Lower leg skin (tissue), 4 donors: ENCODE measurements at regions not wholly inside any gene's neighbourhood (a gene's known extent, or its start where the extent isn't known, plus 50 kb on each side); places are given as distances from the start of the nearest gene placed in this dataset.

Experiments used
- DNase-seq, 2 donors: peaks; one replicate each; pipeline ENCODE4 v3.0.0-alpha.2; 2019; ENCODE audit warnings: low spot score in 2 of 2
- H3K4me3 ChIP-seq: fragments of 200-600 bp; sonication (generic); 2 replicates; pipeline ENCODE4 v1.5.1; 2017; ENCODE audit warnings: mild to moderate bottlenecking, low read depth; ENCODE audit not compliant: poor library complexity, severe bottlenecking
- POLR2A ChIP-seq, 2 donors: fragments of 450-650 bp; IDR thresholded peaks; one replicate each; pipeline ENCODE4 v1.6.1; 2016 to 2017; ENCODE audit warnings: antibody characterized with exemption in 2 of 2, mild to moderate bottlenecking in 1 of 2, moderate library complexity in 1 of 2
- WGBS, 2 donors: methylation state at CpG; one replicate each; pipeline ENCODE4 v1.1.5; 2018; 5-methylcytosine and 5-hydroxymethylcytosine counted together
- intact Hi-C: fragments of 100-400 bp; cut with DNase I; formaldehyde crosslinking; loops from one replicate; pipeline ENCODE4 v1.15.0; 2023; ENCODE audit warnings: low total_unique reads
- TF ChIP-seq, protein P1 (sequence below), 3 donors: fragments of 450-650 bp; IDR thresholded peaks; one replicate each; pipeline ENCODE4 v1.5.1; 2016; ENCODE audit warnings: antibody characterized with exemption in 3 of 3, mild to moderate bottlenecking in 3 of 3, moderate library complexity in 2 of 3

DNA sequence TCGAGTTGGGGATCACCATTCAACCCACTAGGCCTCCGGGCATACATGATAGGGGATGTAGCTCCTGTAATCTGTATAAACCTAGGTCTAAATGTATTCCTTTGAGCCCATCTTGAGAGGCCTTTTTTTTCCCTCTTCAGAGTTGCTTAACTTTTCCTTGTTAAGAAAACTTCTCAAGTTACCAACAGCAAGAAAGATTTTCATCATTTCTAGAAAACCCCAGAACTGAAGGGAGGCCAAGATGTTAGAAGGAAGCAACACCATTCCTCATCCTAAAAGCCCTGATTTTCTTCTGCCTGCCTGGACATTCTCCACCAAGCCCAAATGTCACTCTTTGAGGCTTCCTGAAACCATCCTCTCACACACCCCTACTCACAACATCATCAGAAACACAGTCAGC, 79.4 kb downstream of the TMPRSS5 start:
- DNase-seq = no peak
- intact Hi-C loops = no loop called here
- TF ChIP-seq POLR2A (IDR thresholded peaks at IDR 0.05) = no peak
- TF ChIP-seq, protein P1, sequence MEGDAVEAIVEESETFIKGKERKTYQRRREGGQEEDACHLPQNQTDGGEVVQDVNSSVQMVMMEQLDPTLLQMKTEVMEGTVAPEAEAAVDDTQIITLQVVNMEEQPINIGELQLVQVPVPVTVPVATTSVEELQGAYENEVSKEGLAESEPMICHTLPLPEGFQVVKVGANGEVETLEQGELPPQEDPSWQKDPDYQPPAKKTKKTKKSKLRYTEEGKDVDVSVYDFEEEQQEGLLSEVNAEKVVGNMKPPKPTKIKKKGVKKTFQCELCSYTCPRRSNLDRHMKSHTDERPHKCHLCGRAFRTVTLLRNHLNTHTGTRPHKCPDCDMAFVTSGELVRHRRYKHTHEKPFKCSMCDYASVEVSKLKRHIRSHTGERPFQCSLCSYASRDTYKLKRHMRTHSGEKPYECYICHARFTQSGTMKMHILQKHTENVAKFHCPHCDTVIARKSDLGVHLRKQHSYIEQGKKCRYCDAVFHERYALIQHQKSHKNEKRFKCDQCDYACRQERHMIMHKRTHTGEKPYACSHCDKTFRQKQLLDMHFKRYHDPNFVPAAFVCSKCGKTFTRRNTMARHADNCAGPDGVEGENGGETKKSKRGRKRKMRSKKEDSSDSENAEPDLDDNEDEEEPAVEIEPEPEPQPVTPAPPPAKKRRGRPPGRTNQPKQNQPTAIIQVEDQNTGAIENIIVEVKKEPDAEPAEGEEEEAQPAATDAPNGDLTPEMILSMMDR (IDR thresholded peaks at IDR 0.05) = no peak
- H3K4me3 ChIP-seq = no peak overlapping the region
- 91 to 95% methylated on average over 2 of the region's 2 CpGs for WGBS, 2 donors

DNA sequence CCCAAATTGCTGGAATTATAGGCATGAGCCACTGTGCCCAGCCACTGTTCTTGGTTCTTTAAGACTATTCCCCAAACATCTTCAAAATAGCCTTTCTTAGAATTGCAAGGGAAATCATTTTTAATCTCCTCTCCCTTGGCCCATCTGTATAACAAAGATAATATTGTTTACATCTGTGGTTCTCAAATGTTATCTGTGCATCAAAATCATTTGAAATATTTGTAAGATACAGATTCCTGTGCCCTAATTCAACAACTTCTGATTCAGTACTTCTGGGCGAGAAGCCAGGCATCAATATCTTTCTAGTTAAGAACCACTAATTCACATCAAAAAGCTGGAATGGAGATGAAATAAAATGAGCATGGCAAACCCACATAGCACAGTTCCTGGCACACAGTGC, 83.0 kb downstream of the TMPRSS5 start:
- WGBS, 2 donors = 80 to 90% methylated on average over 1 of the region's 1 CpG
- no peak overlapping the region for H3K4me3 ChIP-seq
- intact Hi-C loops = no loop called here
- no peak for DNase-seq
- TF ChIP-seq, protein P1 (IDR thresholded peaks at IDR 0.05) = no peak

DNA sequence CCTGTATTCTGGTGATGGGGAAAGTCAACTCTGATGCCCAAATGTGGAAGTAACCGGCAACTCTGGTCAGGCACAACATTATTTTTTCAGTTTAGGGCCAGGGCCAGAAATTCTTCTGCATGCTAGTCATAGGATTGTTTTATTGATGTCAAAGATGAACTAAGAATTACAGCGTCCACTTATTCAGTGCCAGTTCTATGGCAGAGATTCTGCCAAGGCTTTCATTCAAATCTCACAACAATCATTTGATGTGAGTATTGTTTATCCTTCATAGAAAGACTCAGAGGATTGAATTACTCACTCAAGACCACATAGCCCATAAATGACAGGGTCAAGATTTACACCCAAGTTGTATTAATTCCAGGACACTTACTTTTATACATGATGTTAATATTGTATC, 87.7 kb downstream of the TMPRSS5 start:
- no peak for DNase-seq
- 58 to 60% methylated on average over 2 of the region's 2 CpGs for WGBS, 2 donors
- no peak for TF ChIP-seq POLR2A (IDR thresholded peaks at IDR 0.05)
- TF ChIP-seq, protein P1 (IDR thresholded peaks at IDR 0.05) = no peak
- no peak overlapping the region for H3K4me3 ChIP-seq
- intact Hi-C loops = no loop called here

DNA sequence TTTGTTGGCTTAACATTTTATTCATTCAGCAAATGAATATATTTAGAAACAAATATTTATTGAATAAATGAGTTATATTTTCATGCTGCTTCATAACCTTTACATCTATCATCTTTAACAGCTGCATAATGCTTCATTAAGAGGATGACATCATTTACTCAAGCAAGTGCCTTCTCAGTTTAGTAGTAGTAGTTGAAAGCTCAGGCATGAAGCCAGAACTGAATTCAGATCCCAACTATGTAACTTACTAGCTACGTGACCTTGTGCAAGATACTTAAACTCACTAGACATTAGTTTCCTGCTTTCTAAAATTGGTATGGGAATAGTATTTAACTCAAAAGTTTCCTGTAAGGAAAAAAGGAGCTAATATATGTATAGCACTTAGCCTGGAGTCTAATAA, 90.3 kb downstream of the TMPRSS5 start:
- no peak for DNase-seq
- WGBS, 2 donors = 15 to 36% methylated on average over 1 of the region's 1 CpG
- intact Hi-C loops = no loop called here
- TF ChIP-seq POLR2A (IDR thresholded peaks at IDR 0.05) = no peak
- TF ChIP-seq, protein P1 (IDR thresholded peaks at IDR 0.05) = no peak
- H3K4me3 ChIP-seq = no peak overlapping the region

DNA sequence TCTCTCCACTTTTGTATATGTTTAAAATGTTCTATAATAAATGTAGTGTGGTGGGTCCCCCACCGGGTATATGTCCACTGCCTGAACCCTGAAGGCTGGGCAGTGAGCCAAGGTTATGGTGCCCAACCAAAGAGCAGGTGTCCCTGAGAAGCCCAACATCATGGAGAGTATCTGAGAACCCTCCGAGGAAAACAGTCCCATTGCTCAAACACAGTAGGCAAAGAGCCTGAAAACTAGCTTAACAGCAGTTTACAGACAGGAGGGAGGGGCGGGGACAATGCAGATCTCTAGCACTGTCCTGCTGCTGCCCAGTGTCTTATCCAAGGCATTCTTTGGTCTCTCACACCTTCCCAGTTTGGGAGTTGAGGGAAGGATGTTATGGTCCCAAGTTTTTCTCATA, 91.0 kb downstream of the TMPRSS5 start:
- no peak overlapping the region for H3K4me3 ChIP-seq
- intact Hi-C loops = no loop called here
- DNase-seq = no peak
- TF ChIP-seq, protein P1 (IDR thresholded peaks at IDR 0.05) = no peak
- TF ChIP-seq POLR2A (IDR thresholded peaks at IDR 0.05) = no peak
- 64 to 72% methylated on average over 3 of the region's 3 CpGs for WGBS, 2 donors

DNA sequence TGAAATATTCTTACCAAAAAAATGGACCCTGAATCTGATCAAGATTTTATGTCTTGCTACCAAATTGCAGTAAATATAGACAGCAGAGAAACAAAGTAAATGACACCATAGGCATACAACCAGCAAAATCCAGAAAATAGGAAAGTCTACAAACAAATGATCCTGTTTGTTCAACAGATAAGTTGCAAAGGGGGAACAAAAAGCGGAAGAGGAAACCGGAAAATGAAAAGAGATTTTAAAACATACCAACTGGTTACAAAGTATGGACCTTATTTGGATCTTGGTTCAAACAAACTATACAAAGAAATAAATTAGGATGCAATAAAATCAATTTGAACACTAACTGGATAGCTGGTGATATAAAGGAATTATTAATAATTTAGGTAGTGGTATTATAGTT, 92.0 kb downstream of the TMPRSS5 start:
- no peak overlapping the region for H3K4me3 ChIP-seq
- WGBS, 2 donors = 90 to 95% methylated on average over 2 of the region's 2 CpGs
- DNase-seq = no peak
- TF ChIP-seq, protein P1 (IDR thresholded peaks at IDR 0.05) = no peak
- intact Hi-C loops = no loop called here
